ENCODE measurements at regions not wholly inside any gene's neighbourhood (a gene's known extent, or its start where the extent isn't known, plus 50 kb on each side); places are given as distances from the start of the nearest gene placed in this dataset.
"Not testable (repeated sequence)": the region's sequence is repeated elsewhere in the genome, so short reads cannot be mapped to it uniquely, and the experiment has no call there.

- not testable (repeated sequence) for TF ChIP-seq CTCF (IDR thresholded peaks at IDR 0.05); MAFK (IDR thresholded peaks at IDR 0.05; ENCODE audit: partially characterized antibody); CEBPB (IDR thresholded peaks at IDR 0.05)
Observed at GRCh38 chr15:20203649-20204150, 337.9 kb downstream of the GOLGA6L6 start.

Measured in A549 (cell line).